ENCODE measurements at regions not wholly inside any gene's neighbourhood (a gene's known extent, or its start where the extent isn't known, plus 50 kb on each side); places are given as distances from the start of the nearest gene placed in this dataset.

DNA sequence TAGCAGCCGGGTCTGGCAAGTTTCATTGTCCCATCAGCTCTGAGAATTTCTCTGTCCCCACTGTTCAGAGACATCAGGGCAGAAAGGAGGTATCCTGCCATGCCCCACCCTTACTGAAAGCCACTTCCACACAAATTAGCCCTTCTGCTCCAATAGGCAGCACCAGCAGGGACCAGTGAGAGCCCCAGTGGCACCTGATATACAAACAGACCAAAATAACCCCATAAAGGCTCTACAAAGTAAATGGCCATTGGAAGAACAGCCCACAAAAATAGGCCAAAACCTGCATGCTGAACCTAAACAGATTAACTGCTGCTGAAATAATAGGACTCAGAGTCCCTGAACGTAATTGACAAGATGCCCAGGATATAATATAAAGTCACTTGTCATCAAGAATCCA is 199.9 kb downstream of the TMEM200A start:
- no peak overlapping the region for H3K4me3 ChIP-seq (ENCODE audit: low read depth, low read length)
- DNase-seq (ENCODE audit: low read depth) = no peak
- no peak for TF ChIP-seq CTCF (conservative IDR thresholded peaks at IDR 0.05; ENCODE audit: low read depth, low read length)

GRCh38 chr6:130574146-130574545 is 208.3 kb downstream of the TMEM200A start:
- no peak overlapping the region for H3K4me3 ChIP-seq (ENCODE audit: low read depth, low read length)
- no peak for DNase-seq (ENCODE audit: low read depth)
- no peak for TF ChIP-seq CTCF (conservative IDR thresholded peaks at IDR 0.05; ENCODE audit: low read depth, low read length)

GRCh38 chr6:130575557-130575956 is 209.7 kb downstream of the TMEM200A start:
- H3K4me3 ChIP-seq (ENCODE audit: low read depth, low read length) = no peak overlapping the region
- no peak for TF ChIP-seq CTCF (conservative IDR thresholded peaks at IDR 0.05; ENCODE audit: low read depth, low read length)
- DNase-seq (ENCODE audit: low read depth) = no peak

DNA sequence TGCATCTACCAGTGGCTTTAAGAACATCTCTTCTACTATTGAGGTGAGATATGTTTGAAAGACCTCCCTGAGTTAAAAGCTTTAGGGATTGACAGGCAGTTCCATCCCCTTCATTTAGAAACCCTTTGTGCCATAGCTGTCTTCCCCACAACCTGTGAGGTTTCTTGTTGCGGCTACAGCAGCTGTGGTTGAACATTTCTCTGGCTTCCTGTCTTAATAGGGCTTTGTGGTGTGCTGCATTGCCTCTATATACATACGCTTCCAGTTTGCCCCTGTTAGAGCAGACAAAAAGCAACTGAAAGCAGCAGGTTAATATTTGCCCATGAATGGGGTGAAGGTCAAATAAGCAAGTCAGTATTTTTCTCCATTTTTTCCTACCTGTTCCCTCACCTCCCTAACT is 210.2 kb downstream of the TMEM200A start:
- H3K4me3 ChIP-seq (ENCODE audit: low read depth, low read length) = no peak overlapping the region
- TF ChIP-seq CTCF (conservative IDR thresholded peaks at IDR 0.05; ENCODE audit: low read depth, low read length) = no peak
- DNase-seq (ENCODE audit: low read depth) = no peak

GRCh38 chr6:130577178-130577919 is 211.5 kb downstream of the TMEM200A start:
- H3K4me3 ChIP-seq (ENCODE audit: low read depth, low read length) = no peak overlapping the region
- DNase-seq (ENCODE audit: low read depth) = no peak
- no peak for TF ChIP-seq CTCF (conservative IDR thresholded peaks at IDR 0.05; ENCODE audit: low read depth, low read length)

DNA sequence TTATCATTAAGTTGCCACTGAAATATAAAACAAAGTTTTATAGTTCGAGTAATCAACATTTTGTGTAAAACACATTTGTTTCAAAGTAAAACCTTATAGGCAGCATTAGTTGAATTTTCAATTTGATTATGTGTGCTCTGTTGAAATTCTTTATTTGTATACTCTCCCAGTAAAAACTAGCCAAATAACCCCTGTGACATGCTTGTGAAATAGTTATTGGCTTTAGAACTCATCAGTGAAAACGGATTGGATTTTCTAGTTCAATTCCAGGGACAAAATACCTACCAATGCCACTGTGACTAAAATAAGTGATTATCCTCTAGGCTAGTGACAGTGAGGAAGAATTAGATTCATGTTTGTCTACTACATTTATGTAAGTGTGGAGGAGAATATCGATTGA is 212.9 kb downstream of the TMEM200A start:
- no peak for DNase-seq (ENCODE audit: low read depth)
- TF ChIP-seq CTCF (conservative IDR thresholded peaks at IDR 0.05; ENCODE audit: low read depth, low read length) = no peak
- no peak overlapping the region for H3K4me3 ChIP-seq (ENCODE audit: low read depth, low read length)

DNA sequence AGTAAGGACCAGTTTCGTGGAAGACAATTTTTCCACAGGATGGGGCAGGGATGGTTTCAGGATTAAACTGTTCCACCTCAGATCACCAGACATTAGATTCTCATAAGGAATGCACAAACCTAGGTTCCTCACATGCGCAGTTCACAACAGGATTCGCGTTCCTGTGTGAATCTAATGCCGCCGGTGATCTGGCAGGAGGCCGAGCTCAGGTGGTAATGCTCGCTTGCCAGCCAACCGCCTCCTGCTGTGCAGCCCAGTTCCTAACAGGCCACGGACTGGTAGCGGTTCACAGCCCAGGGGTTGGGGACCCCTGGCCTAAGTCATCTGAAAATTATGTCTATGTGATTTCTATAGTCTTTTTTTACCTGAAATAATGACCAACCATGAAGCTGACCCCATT is 217.5 kb downstream of the TMEM200A start:
- no peak overlapping the region for H3K4me3 ChIP-seq (ENCODE audit: low read depth, low read length)
- TF ChIP-seq CTCF (conservative IDR thresholded peaks at IDR 0.05; ENCODE audit: low read depth, low read length) = no peak
- DNase-seq (ENCODE audit: low read depth) = no peak
